ENCODE measurements at regions not wholly inside any gene's neighbourhood (a gene's known extent, or its start where the extent isn't known, plus 50 kb on each side); places are given as distances from the start of the nearest gene placed in this dataset.
A peak's percentile ranks its signal among the peaks of the same experiment; 100 is the strongest.

- DNase-seq (ENCODE audit: low read depth) = peak; percentile 92
Observed at GRCh38 chr7:17521437-17521836, 223.0 kb downstream of the AHR start.

DNA sequence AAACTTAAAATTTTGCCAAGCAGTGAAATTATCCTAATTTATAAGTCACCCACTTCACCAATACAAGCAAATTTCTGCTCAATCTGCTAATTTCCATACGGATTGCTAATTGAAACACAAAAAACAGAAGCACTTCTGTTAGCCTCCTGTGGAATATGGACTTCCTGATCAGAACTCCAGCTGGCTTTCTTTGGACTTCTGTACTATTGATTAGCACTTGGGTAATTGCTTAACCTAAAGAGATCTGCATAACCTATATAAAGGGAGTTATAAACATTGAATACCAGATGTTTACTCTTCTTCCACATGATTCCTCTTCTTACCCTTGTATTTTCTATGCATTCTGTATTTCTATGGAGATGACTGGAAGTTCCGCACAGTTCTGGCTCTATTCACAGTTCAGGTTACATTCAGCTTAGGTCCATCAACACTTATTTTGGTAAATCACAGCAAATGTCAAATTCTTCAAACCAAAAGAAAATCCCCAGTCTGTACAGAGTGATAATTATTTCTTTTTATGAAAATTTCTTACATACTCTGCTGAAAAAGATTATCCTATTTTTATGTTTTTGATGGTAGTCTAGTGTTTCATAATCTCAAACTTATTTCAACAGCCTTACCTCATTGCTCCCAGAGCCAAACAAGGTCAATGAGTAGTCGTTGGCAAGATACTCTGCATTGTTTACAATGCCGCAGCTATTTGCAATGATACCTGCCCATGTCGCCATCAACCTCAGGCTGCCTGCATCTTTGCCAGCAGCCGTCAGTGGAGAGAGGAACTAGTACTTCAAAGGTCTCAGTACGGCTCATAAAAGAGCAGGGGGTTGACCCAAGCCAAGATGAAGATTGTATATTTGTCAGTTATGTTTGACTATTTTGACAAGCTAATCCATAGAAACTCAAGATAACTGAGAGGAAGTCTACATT is 225.6 kb downstream of the AHR start:
- peak; percentile 97 for DNase-seq (ENCODE audit: low read depth)

GRCh38 chr7:17524746-17525145 is 226.3 kb downstream of the AHR start:
- DNase-seq (ENCODE audit: low read depth) = peak; percentile 79

DNA sequence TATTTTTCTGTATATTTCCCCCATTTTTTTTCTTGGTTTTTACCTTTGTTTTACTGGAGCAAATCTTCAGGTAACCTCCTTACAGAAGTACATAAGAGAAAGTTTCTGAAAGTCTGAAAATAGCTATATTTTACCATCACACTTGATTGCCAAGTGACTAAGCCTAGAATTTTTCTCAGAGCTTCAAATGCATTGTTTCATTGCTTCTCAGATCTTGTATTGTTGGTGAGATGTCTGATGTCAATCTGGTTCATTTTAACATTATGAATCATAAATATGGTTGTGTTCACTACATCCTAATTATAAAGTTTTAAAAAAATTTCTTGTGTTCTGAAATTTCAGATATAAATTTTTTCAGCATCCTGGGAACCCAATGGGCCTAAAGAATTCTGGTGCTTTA is 228.2 kb downstream of the AHR start:
- DNase-seq (ENCODE audit: low read depth) = peak; percentile 30

- DNase-seq (ENCODE audit: low read depth) = no peak
Observed at GRCh38 chr7:17528636-17529035, 230.2 kb downstream of the AHR start.

- DNase-seq (ENCODE audit: low read depth) = peak; percentile 97
Observed at GRCh38 chr7:17530244-17530643, 231.8 kb downstream of the AHR start.

- peak; percentile 58 for DNase-seq (ENCODE audit: low read depth)
Observed at GRCh38 chr7:17530741-17531421, 232.4 kb downstream of the AHR start.

DNA sequence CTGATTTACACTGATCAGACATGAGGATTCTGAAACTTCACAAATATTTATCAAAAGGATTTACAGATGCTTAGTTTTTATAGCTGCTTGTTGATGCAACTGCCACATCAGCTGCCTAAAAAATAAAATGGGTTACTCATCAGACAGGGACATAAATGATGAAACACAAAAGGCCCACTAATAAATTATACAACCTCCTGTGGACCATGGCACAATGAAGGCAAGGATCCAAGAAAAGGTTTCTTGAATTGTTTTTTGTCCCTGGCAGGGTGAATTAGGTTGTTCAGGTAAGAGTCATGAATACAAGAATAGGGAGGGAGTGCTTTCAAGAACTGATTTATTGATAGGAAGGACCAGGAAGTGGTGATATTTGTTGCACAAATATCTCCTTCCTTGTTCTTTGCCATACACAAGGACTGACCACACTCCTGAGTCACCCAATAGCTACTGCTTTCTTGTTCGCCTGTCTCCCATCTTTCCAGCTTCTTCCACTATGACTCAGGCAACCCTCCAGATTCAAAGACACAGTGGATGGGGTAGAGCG is 234.5 kb downstream of the AHR start:
- peak; percentile 92 for DNase-seq (ENCODE audit: low read depth)

GRCh38 chr7:17534348-17534747 is 235.9 kb downstream of the AHR start:
- DNase-seq (ENCODE audit: low read depth) = no peak

DNA sequence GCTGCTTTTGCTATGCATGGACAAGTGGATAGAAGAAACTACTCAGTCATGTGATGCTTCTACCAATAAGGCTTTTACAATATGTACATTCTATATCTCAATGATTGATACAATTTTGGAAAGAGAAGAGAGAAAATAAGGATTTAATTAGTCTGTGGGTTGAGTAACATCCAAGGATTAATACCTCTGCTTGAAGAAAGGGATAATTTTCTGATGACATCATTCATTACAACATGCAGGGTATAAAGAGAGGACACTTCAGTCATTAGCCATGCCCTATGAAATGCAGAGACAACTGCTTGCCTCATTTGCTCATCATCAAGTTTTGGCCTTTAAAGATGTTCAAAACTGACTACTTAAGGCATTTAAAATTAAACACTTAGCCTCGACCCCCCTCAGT is 237.3 kb downstream of the AHR start:
- no peak for DNase-seq (ENCODE audit: low read depth)

DNA sequence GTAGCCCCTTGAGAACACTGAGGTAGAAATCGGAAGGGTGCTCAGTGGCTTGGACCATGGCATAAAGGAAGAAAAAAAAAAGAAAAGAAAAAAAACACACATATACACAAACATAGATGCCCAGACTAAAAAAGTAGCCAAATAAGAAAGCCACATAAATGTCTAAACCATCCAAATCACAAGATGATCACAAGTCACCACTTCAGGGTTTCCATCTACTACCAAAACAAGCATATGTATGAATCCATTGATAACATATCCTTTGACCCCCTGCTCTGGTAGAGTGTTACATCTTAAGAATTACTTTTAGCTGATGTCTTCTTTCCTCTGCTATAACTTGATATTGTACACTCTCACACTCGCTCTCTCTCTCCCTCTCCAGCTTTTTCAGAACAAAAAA is 245.9 kb downstream of the AHR start:
- no peak for DNase-seq (ENCODE audit: low read depth)

GRCh38 chr7:17545348-17545747 is 246.9 kb downstream of the AHR start:
- DNase-seq (ENCODE audit: low read depth) = no peak

GRCh38 chr7:17546189-17546588 is 247.7 kb downstream of the AHR start:
- no peak for DNase-seq (ENCODE audit: low read depth)

GRCh38 chr7:17546592-17546991 is 248.1 kb downstream of the AHR start:
- DNase-seq (ENCODE audit: low read depth) = peak; percentile 86

- no peak for DNase-seq (ENCODE audit: low read depth)
Observed at GRCh38 chr7:17548014-17548653, 249.7 kb downstream of the AHR start.

- no peak for DNase-seq (ENCODE audit: low read depth)
Observed at GRCh38 chr7:17549406-17549805, 251.0 kb downstream of the AHR start.

DNA sequence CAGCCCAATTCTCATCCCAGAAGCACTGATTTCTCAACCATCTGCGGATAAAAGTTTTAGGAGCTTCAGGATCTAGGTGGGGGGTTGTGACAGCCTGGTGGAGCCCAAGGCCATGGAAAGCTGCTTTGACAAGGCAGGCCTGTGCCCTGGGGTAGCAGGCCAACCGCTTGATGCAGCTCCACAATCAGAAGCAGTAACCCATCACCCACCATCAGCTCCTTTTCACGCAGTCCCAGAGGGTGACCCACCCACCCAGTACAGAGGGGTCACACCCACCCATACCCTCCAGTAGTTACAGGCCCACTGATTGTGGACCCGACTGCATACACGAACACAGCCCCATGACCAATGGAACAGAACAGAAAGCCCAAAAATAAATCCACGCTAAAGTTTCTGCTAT is 253.9 kb downstream of the AHR start:
- DNase-seq (ENCODE audit: low read depth) = no peak

DNA sequence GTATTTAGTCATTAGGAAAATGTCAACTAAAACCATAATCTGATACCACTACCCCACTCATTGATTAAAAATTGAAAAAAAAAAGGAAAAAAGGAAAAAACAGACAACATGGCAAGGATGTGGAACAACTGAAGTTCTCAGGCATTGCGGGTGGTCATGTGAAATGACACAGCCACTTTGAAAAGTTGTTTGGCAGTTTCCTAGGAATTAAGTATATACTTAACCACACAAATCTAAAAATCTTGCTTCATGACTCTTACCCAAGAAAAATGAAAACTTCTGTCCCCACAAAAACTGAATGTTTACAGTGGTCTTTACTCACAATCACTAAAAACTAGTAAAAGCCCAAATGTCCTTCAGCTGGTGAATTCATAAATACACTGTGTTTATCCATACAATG is 254.5 kb downstream of the AHR start:
- DNase-seq (ENCODE audit: low read depth) = peak; percentile 24

- no peak for DNase-seq (ENCODE audit: low read depth)
Observed at GRCh38 chr7:17554341-17555015, 256.0 kb downstream of the AHR start.

- DNase-seq (ENCODE audit: low read depth) = no peak
Observed at GRCh38 chr7:17556247-17556956, 257.9 kb downstream of the AHR start.

GRCh38 chr7:17557251-17557671 is 258.8 kb downstream of the AHR start:
- peak; percentile 37 for DNase-seq (ENCODE audit: low read depth)

Data from iris pigment epithelial cell (primary cell).